ENCODE measurements at regions not wholly inside any gene's neighbourhood (a gene's known extent, or its start where the extent isn't known, plus 50 kb on each side); places are given as distances from the start of the nearest gene placed in this dataset.
"Not testable (repeated sequence)": the region's sequence is repeated elsewhere in the genome, so short reads cannot be mapped to it uniquely, and the experiment has no call there.

- peaks cover 0 to 4% of the 10 kb centered on the region in 2 experiments; a peak in 2 of 4 replicates for H3K9me3 ChIP-seq (ENCODE audit: control insufficient read depth in 1 of 2, insufficient read depth in 1 of 2, low read depth in 1 of 2, low read length in 2 of 2)
- no peaks in the 10 kb centered on the region for H3K4me1 ChIP-seq (ENCODE audit: control insufficient read depth in 1 of 2, insufficient read depth in 2 of 2, low read length in 2 of 2)
- no peak overlapping the region for H3K4me2 ChIP-seq (ENCODE audit: low read length)
- BruUV-seq (replicated peaks), result no TSS peak
- no peaks in the 10 kb centered on the region for H3K9me2 ChIP-seq (ENCODE audit: insufficient read depth)
- no peak overlapping the region for H2AFZ ChIP-seq (ENCODE audit: low read depth, low read length, poor library complexity, severe bottlenecking)
- DNase-seq (ENCODE audit: low read depth, low spot score) (no peak), ATAC-seq (no peak)
- no peaks in the 10 kb centered on the region for H3K27me3 ChIP-seq (ENCODE audit: insufficient read depth, low read length)
- CTCF ChIA-PET, result no interaction called here
- H3K27ac ChIP-seq (ENCODE audit: low read depth, low read length), result no peak overlapping the region; the same call in 1 of the 2 replicates
- POLR2A ChIA-PET, result no interaction called here
- H3K9ac ChIP-seq (ENCODE audit: low read length), result no peak overlapping the region
- no peaks in the 10 kb centered on the region for H3K79me2 ChIP-seq (ENCODE audit: insufficient read depth, low read length)
- intact Hi-C loops (cut with micrococcal nuclease), result no loop called here
- no peak overlapping the region for H3K4me3 ChIP-seq (replicated peaks in 1 of 2; ENCODE audit: low read depth in 1 of 2, low read length in 2 of 2)
- RAD21 ChIA-PET (ENCODE audit: low non-redundant PET in 1 of 2, low total read pairs in 2 of 2, uncharacterized antibody in 2 of 2, unreplicated experiment in 2 of 2), result no interaction called here
- TF ChIP-seq RAD21 (IDR thresholded peaks at IDR 0.05; ENCODE audit: low read depth), result no peak
- no peak for TF ChIP-seq ZFX (IDR thresholded peaks at IDR 0.05)
- no peaks in the 10 kb centered on the region for H3K36me3 ChIP-seq (ENCODE audit: control insufficient read depth in 1 of 2, insufficient read depth in 2 of 2, low read length in 2 of 2)
- H4K20me1 ChIP-seq (ENCODE audit: insufficient read depth), result no peaks in the 10 kb centered on the region
Measured at GRCh38 chr6:168377856-168378832, 58.6 kb upstream of the DACT2 start.

- RAD21 ChIA-PET (ENCODE audit: low non-redundant PET in 1 of 2, low total read pairs in 2 of 2, uncharacterized antibody in 2 of 2, unreplicated experiment in 2 of 2), result not testable (repeated sequence)
Measured at GRCh38 chr6:168379579-168379978, 60.0 kb upstream of the DACT2 start.

DNA sequence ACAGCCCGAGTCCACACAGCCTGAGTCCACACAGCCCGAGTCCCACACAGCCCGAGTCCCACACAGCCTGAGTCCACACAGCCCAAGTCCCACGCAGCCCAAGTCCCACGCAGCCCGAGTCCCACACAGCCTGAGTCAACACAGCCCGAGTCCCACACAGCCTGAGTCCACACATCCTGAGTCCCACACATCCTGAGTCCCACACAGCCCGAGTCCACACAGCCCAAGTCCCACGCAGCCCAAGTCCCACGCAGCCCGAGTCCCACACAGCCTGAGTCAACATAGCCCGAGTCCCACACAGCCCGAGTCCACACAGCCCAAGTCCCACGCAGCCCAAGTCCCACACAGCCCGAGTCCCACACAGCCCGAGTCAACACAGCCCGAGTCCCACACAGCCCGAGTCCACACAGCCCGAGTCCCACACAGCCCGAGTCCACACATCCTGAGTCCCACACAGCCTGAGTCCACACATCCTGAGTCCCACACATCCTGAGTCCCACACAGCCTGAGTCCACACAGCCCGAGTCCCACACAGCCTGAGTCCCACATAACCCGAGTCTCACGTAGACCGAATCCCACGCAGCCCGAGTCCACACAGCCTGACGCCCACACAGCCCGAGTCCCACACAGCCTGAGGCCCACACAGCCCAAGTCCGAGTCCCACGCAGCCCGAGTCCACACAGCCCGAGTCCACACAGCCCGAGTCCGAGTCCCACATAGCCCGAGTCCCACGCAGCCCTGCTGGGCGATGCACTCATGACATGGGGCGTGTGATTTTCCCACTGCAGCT, 60.6 kb upstream of the SMOC2 start:
- H3K27ac ChIP-seq (ENCODE audit: low read depth, low read length); H3K9me3 ChIP-seq (ENCODE audit: control insufficient read depth in 1 of 2, insufficient read depth in 1 of 2, low read depth in 1 of 2, low read length in 2 of 2); H3K4me2 ChIP-seq (ENCODE audit: low read length); H3K9ac ChIP-seq (ENCODE audit: low read length); H2AFZ ChIP-seq (ENCODE audit: low read depth, low read length, poor library complexity, severe bottlenecking); H3K9me2 ChIP-seq (ENCODE audit: insufficient read depth); H3K4me1 ChIP-seq (ENCODE audit: control insufficient read depth in 1 of 2, insufficient read depth in 2 of 2, low read length in 2 of 2); H3K4me3 ChIP-seq (replicated peaks in 1 of 2; ENCODE audit: low read depth in 1 of 2, low read length in 2 of 2); ATAC-seq; BruUV-seq (replicated peaks); POLR2A ChIA-PET; RAD21 ChIA-PET (ENCODE audit: low non-redundant PET in 1 of 2, low total read pairs in 2 of 2, uncharacterized antibody in 2 of 2, unreplicated experiment in 2 of 2); DNase-seq (ENCODE audit: low read depth, low spot score); H3K79me2 ChIP-seq (ENCODE audit: insufficient read depth, low read length); H4K20me1 ChIP-seq (ENCODE audit: insufficient read depth); H3K36me3 ChIP-seq (ENCODE audit: control insufficient read depth in 1 of 2, insufficient read depth in 2 of 2, low read length in 2 of 2); H3K27me3 ChIP-seq (ENCODE audit: insufficient read depth, low read length); CTCF ChIA-PET; intact Hi-C loops (cut with micrococcal nuclease): not testable (repeated sequence)

More at GRCh38 chr6:168379579-168379978, 60.0 kb upstream of the DACT2 start:
- H3K9ac ChIP-seq (ENCODE audit: low read length); H3K9me3 ChIP-seq (ENCODE audit: control insufficient read depth in 1 of 2, insufficient read depth in 1 of 2, low read depth in 1 of 2, low read length in 2 of 2); H4K20me1 ChIP-seq (ENCODE audit: insufficient read depth); H3K79me2 ChIP-seq (ENCODE audit: insufficient read depth, low read length); H3K4me1 ChIP-seq (ENCODE audit: control insufficient read depth in 1 of 2, insufficient read depth in 2 of 2, low read length in 2 of 2); ATAC-seq; H3K9me2 ChIP-seq (ENCODE audit: insufficient read depth); H2AFZ ChIP-seq (ENCODE audit: low read depth, low read length, poor library complexity, severe bottlenecking); H3K4me3 ChIP-seq (replicated peaks in 1 of 2; ENCODE audit: low read depth in 1 of 2, low read length in 2 of 2); intact Hi-C loops (cut with micrococcal nuclease); BruUV-seq (replicated peaks); CTCF ChIA-PET; H3K36me3 ChIP-seq (ENCODE audit: control insufficient read depth in 1 of 2, insufficient read depth in 2 of 2, low read length in 2 of 2); H3K27ac ChIP-seq (ENCODE audit: low read depth, low read length); POLR2A ChIA-PET; DNase-seq (ENCODE audit: low read depth, low spot score); H3K4me2 ChIP-seq (ENCODE audit: low read length); H3K27me3 ChIP-seq (ENCODE audit: insufficient read depth, low read length): not testable (repeated sequence)

All from HCT116 (cell line).